Spleen (tissue), 11 donors: ENCODE measurements at regions not wholly inside any gene's neighbourhood (a gene's known extent, or its start where the extent isn't known, plus 50 kb on each side); places are given as distances from the start of the nearest gene placed in this dataset.

Experiments used
- DNase-seq: peaks from one replicate; pipeline ENCODE4 v3.0.0-alpha.2; 2020
- H3K27ac ChIP-seq, 8 donors: fragments of 200-600 bp; sonication (generic) in 7 of 8; 1 replicate in 4 of 8; 2 replicates in 4 of 8; pipeline versions ENCODE4 v1.5.0 to v1.8.0; 2016 to 2021; ENCODE audit warnings: inconsistent platforms in 4 of 8, mild to moderate bottlenecking in 4 of 8, moderate library complexity in 1 of 8
- H3K27me3 ChIP-seq, 7 donors: fragments of 200-600 bp; sonication (generic) in 6 of 7; replicated peaks in 1 of 7; 1 replicate in 4 of 7; 2 replicates in 3 of 7; pipeline versions ENCODE4 v1.5.0 to v1.8.0; 2016 to 2021; ENCODE audit warnings: inconsistent platforms in 3 of 7, mild to moderate bottlenecking in 1 of 7
- H3K36me3 ChIP-seq, 6 donors: fragments of 200-600 bp; sonication (generic) in 5 of 6; 1 replicate in 4 of 6; 2 replicates in 2 of 6; pipeline versions ENCODE4 v1.5.0 to v1.8.0; 2016 to 2021; ENCODE audit warnings: inconsistent platforms in 2 of 6
- H3K4me1 ChIP-seq, 6 donors: fragments of 200-600 bp; sonication (generic) in 5 of 6; 1 replicate in 3 of 6; 2 replicates in 3 of 6; pipeline versions ENCODE4 v1.5.0 to v1.8.0; 2016 to 2021; ENCODE audit warnings: inconsistent platforms in 3 of 6
- H3K4me3 ChIP-seq, 8 donors: fragments of 200-600 bp; sonication (generic) in 7 of 8; 1 replicate in 4 of 8; 2 replicates in 4 of 8; pipeline versions ENCODE4 v1.5.0 to v1.8.0; 2016 to 2021; ENCODE audit warnings: inconsistent platforms in 4 of 8, mild to moderate bottlenecking in 4 of 8, moderate library complexity in 2 of 8
- H3K9me3 ChIP-seq, 8 donors: fragments of 200-600 bp; sonication (generic) in 7 of 8; 1 replicate in 4 of 8; 2 replicates in 4 of 8; pipeline versions ENCODE4 v1.5.0 to v1.8.0; 2016 to 2021; ENCODE audit warnings: inconsistent platforms in 4 of 8
- POLR2A ChIP-seq, 3 donors: fragments of 450-650 bp; IDR thresholded peaks; one replicate each; pipeline ENCODE4 v1.5.1; 2017; ENCODE audit warnings: antibody characterized with exemption in 3 of 3, mild to moderate bottlenecking in 1 of 3
- POLR2AphosphoS5 ChIP-seq, 3 donors: sonication (generic); formaldehyde crosslinking; IDR thresholded peaks; one replicate each; pipeline ENCODE4 v1.5.1; 2017; ENCODE audit warnings: antibody characterized with exemption in 3 of 3
- WGBS, 5 donors: extraction: QIAGEN DNeasy Blood & Tissue Kit in 3 of 5; methylation state at CpG; one replicate each; pipeline versions ENCODE4 v1.1.5 to v1.1.7; 2013 to 2018; 5-methylcytosine and 5-hydroxymethylcytosine counted together
- intact Hi-C: fragments of 100-400 bp; cut with DNase I; formaldehyde crosslinking; loops from one replicate; pipeline ENCODE4 v1.15.0; 2023; ENCODE audit warnings: low total_unique reads
- TF ChIP-seq, protein P1 (sequence below), 11 experiments: fragments of 200-600 bp in 7 of 11; fragments of 450-650 bp in 4 of 11; sonication (generic) in 4 of 11; IDR thresholded peaks in 8 of 11; conservative IDR thresholded peaks in 3 of 11; 1 replicate in 7 of 11; 2 replicates in 4 of 11; pipeline versions ENCODE4 v1.4.0 to v1.8.0; 2016 to 2021; ENCODE audit warnings: antibody characterized with exemption in 11 of 11, inconsistent platforms in 4 of 11, mild to moderate bottlenecking in 1 of 11
- donor health status: healthy with polysubstance abuse.
- donor health status: DM: no; HTN: no; CAD: no; lungs with moderate emphysema.
- donor health status: DM: no; HTN: no; CAD: no.
- donor health status: Bipolar disorder and iron deficiency.
- donor health status: healthy.
- donor health status: DM: no; HTN: no; CAD: no.
- donor health status: DM: yes; HTN: yes; CAD: no.

DNA sequence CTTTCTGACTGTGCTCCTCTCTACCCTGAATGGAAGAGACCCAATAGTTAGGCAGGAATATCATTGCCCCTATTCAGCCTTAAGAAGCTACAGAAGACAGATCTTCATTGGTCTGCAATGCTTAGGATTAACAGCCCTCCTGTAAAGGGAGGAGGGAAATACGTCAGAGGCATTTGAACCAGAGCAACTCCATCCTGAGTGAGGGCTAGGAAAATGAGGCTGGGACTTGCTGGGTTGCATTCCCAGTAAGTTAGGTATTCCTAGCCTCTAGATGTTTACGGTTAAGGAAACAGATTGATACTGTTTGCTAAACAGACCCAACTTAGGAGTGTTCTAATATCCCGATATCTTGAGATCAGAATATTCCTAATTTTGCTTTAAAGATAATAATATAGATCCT is 63.5 kb downstream of the PCDH18 start:
- Histone ChIP-seq H3K4me1 (no peaks in the 10 kb centered on the region), H3K36me3 (no peaks in the 10 kb centered on the region), H3K4me3 (no peak overlapping the region), H3K9me3 (peaks cover 0 to 37% (median 21%) of the 10 kb centered on the region in 8 donors), H3K27me3 (no peaks in the 10 kb centered on the region), H3K27ac (no peak overlapping the region)
- intact Hi-C loops, result no loop called here
- TF ChIP-seq POLR2AphosphoS5 (IDR thresholded peaks at IDR 0.05), result no peak
- no peak for TF ChIP-seq POLR2A (IDR thresholded peaks at IDR 0.05)
- TF ChIP-seq, protein P1, sequence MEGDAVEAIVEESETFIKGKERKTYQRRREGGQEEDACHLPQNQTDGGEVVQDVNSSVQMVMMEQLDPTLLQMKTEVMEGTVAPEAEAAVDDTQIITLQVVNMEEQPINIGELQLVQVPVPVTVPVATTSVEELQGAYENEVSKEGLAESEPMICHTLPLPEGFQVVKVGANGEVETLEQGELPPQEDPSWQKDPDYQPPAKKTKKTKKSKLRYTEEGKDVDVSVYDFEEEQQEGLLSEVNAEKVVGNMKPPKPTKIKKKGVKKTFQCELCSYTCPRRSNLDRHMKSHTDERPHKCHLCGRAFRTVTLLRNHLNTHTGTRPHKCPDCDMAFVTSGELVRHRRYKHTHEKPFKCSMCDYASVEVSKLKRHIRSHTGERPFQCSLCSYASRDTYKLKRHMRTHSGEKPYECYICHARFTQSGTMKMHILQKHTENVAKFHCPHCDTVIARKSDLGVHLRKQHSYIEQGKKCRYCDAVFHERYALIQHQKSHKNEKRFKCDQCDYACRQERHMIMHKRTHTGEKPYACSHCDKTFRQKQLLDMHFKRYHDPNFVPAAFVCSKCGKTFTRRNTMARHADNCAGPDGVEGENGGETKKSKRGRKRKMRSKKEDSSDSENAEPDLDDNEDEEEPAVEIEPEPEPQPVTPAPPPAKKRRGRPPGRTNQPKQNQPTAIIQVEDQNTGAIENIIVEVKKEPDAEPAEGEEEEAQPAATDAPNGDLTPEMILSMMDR (IDR thresholded peaks at IDR 0.05 in 8 of 11, conservative IDR thresholded peaks at IDR 0.05 in 3 of 11), result no peak
- DNase-seq, result no peak
- WGBS, 5 donors, result 77 to 98% (median 86%) methylated on average over 3 of the region's 3 CpGs

DNA sequence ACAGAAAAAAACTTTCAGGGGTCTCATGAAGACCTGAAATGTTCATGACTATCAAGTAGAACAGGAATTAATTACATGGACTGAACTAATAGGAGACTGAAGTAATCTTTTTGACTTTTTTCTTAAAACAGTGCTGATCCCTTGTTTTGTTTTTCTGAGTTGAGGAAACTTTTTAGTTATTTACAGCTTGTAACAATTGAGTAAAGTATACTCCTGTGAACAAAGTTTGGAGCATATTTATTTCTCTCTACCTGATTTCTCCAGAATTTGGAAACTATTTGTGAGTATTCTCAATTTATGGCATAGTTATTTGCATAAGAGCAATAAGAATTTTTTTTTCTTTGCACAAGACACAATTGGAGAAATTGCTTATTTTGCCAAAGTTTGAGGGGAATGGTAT is 64.8 kb downstream of the PCDH18 start:
- DNase-seq, result no peak

DNA sequence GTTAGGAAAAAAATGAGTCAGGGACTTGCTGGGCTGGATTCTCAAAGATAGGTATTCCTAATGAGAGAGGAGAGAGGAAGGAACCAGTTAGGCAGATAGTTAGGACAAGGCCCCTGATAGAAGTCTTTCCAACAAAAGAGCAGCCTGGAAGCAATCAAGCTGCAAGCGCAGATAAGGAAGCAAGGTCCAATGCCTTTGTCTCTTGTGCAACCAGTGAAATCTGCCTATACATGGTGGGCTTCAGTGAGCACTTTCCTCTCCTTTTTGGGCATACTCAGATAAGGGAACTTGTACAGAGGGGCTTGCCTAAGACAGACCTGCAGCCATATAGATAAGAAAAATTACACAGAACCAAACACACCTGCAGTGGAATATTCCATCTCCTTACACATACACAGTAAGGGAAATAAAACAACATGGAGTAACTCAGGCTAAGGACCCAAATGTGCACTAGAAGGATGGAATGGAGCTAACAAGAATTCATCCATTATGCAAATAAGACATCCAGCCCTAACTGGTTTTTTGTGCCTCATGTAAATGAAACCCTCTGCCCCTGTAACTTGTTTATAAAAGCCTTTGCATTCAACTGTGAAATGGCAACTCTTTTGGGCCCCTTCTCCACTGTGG is 68.8 kb downstream of the PCDH18 start:
- Histone ChIP-seq H3K4me1 (no peaks in the 10 kb centered on the region), H3K36me3 (no peaks in the 10 kb centered on the region), H3K27me3 (no peaks in the 10 kb centered on the region), H3K9me3 (peaks cover 0 to 44% (median 24%) of the 10 kb centered on the region in 8 donors), H3K4me3 (no peak overlapping the region), H3K27ac (no peak overlapping the region)
- DNase-seq, result no peak
- TF ChIP-seq POLR2A (IDR thresholded peaks at IDR 0.05), result no peak
- TF ChIP-seq POLR2AphosphoS5 (IDR thresholded peaks at IDR 0.05), result no peak
- TF ChIP-seq, protein P1 (IDR thresholded peaks at IDR 0.05 in 8 of 11, conservative IDR thresholded peaks at IDR 0.05 in 3 of 11), result no peak
- intact Hi-C loops, result no loop called here
- 81 to 100% (median 84%) methylated on average over 1 of the region's 1 CpG for WGBS, 5 donors

More for the DNA sequence above, 64.8 kb downstream of the PCDH18 start:
- H3K4me1 ChIP-seq, result no peaks in the 10 kb centered on the region
- H3K36me3 ChIP-seq, result no peaks in the 10 kb centered on the region
- H3K27me3 ChIP-seq, result no peaks in the 10 kb centered on the region
- H3K4me3 ChIP-seq, result no peak overlapping the region
- TF ChIP-seq, protein P1 (IDR thresholded peaks at IDR 0.05 in 8 of 11, conservative IDR thresholded peaks at IDR 0.05 in 3 of 11), result no peak
- TF ChIP-seq POLR2A (IDR thresholded peaks at IDR 0.05), result no peak
- no peak for TF ChIP-seq POLR2AphosphoS5 (IDR thresholded peaks at IDR 0.05)
- peaks cover 0 to 41% (median 24%) of the 10 kb centered on the region in 8 donors for H3K9me3 ChIP-seq
- intact Hi-C loops, result no loop called here
- no peak overlapping the region for H3K27ac ChIP-seq

DNA sequence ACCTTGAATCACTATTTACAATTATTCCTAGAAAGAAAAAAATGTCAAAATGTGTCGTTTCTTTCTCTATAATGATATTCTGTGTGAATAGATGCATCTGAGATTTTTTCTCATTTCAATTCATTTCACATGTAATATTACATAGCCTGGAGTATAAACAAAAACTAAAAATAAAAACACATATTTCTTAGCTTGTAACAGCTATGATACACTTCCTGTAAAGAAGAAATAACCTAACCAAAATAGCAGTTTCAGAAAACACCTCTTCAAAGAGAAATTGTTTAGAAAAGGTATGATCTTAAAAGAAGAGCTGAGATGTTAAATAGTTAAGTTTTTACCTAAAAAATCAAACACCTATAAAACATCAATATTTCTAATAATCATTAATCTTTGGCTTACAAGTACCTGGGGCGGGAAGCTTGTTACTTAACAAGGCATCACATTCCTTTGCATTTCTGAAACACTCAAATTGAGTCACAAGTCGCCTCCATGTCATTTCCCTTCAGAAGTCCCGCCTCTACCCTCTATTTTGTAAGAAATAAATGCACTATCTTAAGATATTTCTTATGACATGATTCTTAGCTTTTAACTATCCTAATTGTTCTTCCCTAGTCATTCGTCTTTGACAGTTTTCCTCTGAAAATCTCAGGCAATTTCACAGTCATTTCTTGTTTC is 76.5 kb downstream of the PCDH18 start:
- intact Hi-C loops, result no loop called here
- no peak for TF ChIP-seq POLR2AphosphoS5 (IDR thresholded peaks at IDR 0.05)
- TF ChIP-seq, protein P1 (IDR thresholded peaks at IDR 0.05 in 8 of 11, conservative IDR thresholded peaks at IDR 0.05 in 3 of 11), result no peak
- no peak for TF ChIP-seq POLR2A (IDR thresholded peaks at IDR 0.05)
- no peak for DNase-seq
- no peaks in the 10 kb centered on the region for H3K4me1 ChIP-seq
- H3K27ac ChIP-seq, result no peak overlapping the region
- H3K4me3 ChIP-seq, result no peak overlapping the region
- no peaks in the 10 kb centered on the region for H3K36me3 ChIP-seq
- H3K27me3 ChIP-seq, result no peaks in the 10 kb centered on the region
- WGBS, 5 donors, result 70 to 86% (median 80%) methylated on average over 5 of the region's 5 CpGs
- H3K9me3 ChIP-seq, result peaks cover 0 to 6% (median 0%) of the 10 kb centered on the region in 8 donors
